Prostate gland (tissue), 2 donors: ENCODE measurements at regions not wholly inside any gene's neighbourhood (a gene's known extent, or its start where the extent isn't known, plus 50 kb on each side); places are given as distances from the start of the nearest gene placed in this dataset.

ENCODE experiments used
- POLR2A ChIP-seq: fragments of 450-650 bp; IDR thresholded peaks from one replicate; pipeline ENCODE4 v1.6.1; 2016; ENCODE audit warnings: antibody characterized with exemption, mild to moderate bottlenecking
- POLR2AphosphoS5 ChIP-seq: sonication (generic); formaldehyde crosslinking; IDR thresholded peaks from one replicate; pipeline ENCODE4 v1.6.1; 2017; ENCODE audit warnings: antibody characterized with exemption
- TF ChIP-seq, protein P1 (sequence below), 4 experiments: fragments of 200-600 bp in 2 of 4; fragments of 450-650 bp in 2 of 4; sonication (generic) in 2 of 4; IDR thresholded peaks; 1 replicate in 3 of 4; 2 replicates in 1 of 4; pipeline ENCODE4 v1.5.1; 2016 to 2019; ENCODE audit warnings: antibody characterized with exemption in 4 of 4, mild to moderate bottlenecking in 2 of 4, moderate library complexity in 2 of 4

DNA sequence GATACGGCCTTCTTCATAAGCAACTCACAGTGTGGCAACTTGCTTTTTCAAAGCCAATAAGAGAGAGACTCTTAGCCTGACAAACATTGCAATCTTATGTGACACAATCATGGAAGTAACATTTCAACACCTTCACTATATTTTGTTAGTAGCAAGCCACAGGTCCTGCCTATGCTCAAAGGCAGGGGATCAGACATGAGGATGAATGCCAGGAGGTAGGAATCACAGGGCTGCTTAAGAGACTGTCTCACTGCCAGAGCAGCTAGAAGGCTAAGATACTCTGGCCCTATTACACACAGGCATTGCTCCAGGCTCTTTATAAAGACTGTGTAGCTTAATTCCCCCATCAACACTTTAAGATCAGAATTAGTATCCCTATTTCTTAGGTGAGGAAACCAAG, 236.2 kb upstream of the KAZN start:
- TF ChIP-seq POLR2A, result no peak
- TF ChIP-seq, protein P1, sequence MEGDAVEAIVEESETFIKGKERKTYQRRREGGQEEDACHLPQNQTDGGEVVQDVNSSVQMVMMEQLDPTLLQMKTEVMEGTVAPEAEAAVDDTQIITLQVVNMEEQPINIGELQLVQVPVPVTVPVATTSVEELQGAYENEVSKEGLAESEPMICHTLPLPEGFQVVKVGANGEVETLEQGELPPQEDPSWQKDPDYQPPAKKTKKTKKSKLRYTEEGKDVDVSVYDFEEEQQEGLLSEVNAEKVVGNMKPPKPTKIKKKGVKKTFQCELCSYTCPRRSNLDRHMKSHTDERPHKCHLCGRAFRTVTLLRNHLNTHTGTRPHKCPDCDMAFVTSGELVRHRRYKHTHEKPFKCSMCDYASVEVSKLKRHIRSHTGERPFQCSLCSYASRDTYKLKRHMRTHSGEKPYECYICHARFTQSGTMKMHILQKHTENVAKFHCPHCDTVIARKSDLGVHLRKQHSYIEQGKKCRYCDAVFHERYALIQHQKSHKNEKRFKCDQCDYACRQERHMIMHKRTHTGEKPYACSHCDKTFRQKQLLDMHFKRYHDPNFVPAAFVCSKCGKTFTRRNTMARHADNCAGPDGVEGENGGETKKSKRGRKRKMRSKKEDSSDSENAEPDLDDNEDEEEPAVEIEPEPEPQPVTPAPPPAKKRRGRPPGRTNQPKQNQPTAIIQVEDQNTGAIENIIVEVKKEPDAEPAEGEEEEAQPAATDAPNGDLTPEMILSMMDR (IDR thresholded peaks at IDR 0.05), result no peak
- no peak for TF ChIP-seq POLR2AphosphoS5
